GM19193 (cell line): ENCODE measurements at regions not wholly inside any gene's neighbourhood (a gene's known extent, or its start where the extent isn't known, plus 50 kb on each side); places are given as distances from the start of the nearest gene placed in this dataset.

Source experiments
- POLR2A ChIP-seq: IDR thresholded peaks from 4 replicates; pipeline ENCODE4 v1.6.1; 2011; ENCODE audit not compliant: insufficient read depth, insufficient read length; ENCODE audit errors: extremely low read depth

- TF ChIP-seq POLR2A = no peak
These were observed 125.1 kb upstream of the DUSP10 start for GRCh38 chr1:221867003-221867402.

- TF ChIP-seq POLR2A = no peak
These were observed 123.9 kb upstream of the DUSP10 start for GRCh38 chr1:221865808-221866207.

DNA sequence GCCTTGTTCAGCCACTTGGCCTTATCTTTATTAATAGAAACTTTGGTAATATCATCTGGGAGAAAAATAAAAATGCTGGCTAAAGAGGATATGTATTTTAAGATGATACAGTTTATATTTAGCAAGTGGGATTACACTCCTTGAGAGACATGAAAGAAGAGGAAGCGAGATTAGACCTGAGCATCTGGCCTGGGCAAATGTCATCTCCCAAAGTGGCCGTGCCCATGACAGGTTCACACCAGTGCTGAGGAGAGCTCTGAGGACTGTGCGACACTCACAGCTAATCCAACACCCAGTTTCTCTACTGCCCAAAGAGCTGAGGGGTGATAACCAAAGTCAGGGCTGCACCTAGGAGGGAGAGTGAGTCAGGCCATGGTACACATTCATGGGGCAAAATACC, 121.7 kb upstream of the DUSP10 start:
- no peak for TF ChIP-seq POLR2A

DNA sequence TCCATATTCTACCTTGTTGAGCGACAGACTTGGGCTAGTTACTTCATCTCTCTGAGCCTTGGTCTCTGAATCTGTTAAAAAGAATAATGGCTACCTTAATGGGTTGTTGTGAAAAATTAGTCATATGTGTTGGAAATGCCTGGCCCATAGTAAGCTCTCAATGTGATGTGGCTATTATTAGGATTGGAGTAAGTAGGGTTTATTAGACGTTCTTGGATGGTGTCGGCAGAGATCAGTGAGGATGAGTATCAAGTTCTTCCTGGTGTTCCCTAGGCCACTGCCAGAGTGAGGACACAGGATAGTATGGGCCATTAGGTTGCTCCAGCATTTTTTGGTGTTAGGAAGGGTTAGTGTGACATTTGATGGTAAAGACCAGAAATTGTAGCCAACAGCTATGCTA, 121.1 kb upstream of the DUSP10 start:
- TF ChIP-seq POLR2A = no peak

GRCh38 chr1:221858818-221859611, 117.1 kb upstream of the DUSP10 start:
- TF ChIP-seq POLR2A = no peak

DNA sequence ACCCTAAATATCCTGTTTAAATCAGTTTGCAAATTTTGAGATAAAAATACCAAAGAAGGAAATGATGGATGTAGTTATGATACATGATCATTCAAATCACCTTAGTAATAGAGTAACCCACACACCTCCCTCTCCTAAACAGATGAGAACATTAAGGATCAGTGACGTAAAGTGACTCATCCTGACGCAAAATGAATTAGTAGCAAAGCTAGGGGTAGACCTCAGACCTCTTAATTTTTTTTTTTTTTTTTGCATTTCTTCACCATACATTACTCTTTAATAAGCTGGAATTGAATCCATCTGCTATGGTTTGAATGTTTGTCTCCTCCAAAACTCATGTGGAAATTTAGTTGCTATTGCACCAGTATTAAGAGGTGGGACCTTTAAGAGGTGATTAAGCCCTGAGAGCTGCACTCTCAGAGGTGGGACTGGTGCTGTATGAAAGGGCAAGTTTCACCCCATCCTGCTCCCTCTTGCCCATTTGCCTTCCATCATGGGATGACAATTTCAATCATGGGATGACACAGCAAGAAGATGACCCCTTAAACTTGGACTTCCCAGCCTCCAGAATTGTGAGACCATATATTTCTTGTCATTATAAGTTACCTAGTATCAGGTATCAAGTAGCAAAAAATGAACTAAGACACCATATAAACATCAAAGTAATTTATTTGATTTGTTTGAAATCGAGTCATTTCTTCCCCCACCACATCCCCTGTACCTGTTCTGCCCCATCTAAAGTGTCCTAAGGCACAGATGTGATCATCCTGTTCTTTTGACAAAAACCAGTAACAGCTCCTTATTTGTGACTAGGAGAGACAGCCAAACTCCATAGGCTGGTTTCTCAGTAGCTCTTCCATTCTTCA, 114.6 kb upstream of the DUSP10 start:
- TF ChIP-seq POLR2A = no peak

- TF ChIP-seq POLR2A = no peak
These were observed 113.3 kb upstream of the DUSP10 start for GRCh38 chr1:221855156-221855555.

- no peak for TF ChIP-seq POLR2A
These were observed 109.4 kb upstream of the DUSP10 start for GRCh38 chr1:221851336-221851735.

DNA sequence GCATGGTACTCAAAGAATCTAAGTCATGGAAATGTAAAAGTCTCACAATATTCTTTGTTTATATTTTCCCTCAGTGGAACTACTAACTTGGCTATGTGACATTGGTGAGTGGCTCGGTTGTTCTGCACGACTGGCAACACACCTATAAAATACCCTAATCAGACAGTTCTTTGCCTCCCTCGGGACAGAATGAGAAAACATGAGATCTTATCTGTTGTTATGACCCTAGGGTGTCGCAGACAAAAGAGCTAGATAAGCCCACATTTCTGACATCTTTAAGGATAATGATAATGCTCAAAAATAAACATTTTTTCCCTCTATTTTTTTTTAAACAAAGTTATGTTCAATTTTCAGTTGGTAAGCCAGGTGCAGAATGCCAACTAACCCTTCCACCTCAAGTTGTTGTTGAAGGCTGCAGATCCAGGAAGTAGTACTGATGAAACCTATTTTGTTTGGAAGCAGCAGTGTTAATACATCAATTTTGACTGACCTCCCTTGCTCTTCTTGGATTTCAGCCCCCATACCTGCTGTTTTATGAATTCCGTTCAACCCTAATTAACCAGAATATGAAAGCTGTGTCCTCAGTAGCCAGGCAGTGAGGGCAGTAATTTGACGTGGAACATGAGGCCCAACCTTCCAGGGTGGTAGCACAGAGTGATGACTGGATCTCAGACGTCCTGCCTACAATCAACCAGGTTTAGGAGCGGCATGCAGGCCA, 108.7 kb upstream of the DUSP10 start:
- TF ChIP-seq POLR2A = no peak

GRCh38 chr1:221849897-221850296, 108.0 kb upstream of the DUSP10 start:
- TF ChIP-seq POLR2A = no peak

GRCh38 chr1:221849110-221849509, 107.2 kb upstream of the DUSP10 start:
- TF ChIP-seq POLR2A = no peak

- TF ChIP-seq POLR2A = no peak
These were observed 105.8 kb upstream of the DUSP10 start for GRCh38 chr1:221847676-221848075.

DNA sequence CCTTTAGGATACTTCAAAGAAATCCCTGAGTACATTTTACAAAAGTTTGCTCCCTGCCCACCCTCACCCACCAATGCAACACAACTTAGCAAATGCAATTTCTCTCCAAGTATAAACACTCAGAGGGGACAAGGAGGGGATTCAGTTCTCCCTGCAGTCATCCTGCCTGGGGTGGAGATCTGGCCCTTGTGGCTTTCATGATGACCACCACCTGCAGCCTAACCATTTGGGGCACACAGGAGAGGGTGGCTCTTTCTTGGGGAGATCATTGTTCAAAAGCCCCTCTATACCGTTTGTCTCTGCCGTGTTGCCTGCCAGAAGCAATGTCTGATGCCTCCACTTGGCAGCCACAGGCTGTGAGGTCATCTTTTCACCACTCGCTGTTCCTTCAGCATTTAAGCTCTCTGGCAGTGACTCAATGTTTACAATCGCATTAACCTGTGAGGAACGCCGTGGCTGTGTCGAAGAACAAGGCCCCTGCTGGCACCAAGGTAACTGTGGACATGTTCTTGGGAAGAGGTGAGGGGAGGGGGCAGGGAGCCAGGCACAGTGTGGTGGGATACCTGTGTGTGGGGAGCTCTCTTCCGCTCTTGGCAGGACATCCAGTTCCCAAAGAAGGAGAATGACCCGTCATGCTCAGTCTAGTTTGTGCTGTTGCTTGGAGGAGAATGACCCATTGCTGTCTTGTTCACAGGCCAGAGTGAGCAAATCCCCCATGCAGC, 103.9 kb upstream of the DUSP10 start:
- no peak for TF ChIP-seq POLR2A

- TF ChIP-seq POLR2A = no peak
These were observed 100.1 kb upstream of the DUSP10 start for GRCh38 chr1:221841983-221842335.
